ENCODE measurements at regions not wholly inside any gene's neighbourhood (a gene's known extent, or its start where the extent isn't known, plus 50 kb on each side); places are given as distances from the start of the nearest gene placed in this dataset.

DNA sequence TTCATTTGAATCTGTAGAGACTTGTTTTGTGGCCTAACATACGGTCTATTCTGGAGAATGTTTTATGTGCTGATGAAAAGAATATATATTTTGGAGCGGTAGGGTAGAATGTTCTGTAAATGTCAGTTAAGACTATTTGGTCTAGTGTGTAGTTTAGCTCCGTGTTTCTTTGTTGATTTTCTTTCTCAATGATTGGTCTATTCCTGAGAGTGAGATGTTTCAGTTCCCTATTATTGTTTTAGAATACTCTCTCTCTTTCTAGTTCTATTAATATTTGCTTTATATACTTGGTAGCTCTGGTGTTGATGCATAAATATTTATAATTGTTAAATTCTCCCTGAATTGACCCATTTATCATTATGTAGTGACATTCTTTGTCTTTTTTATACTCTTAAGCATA is 236.5 kb downstream of the GLUD2 start:
- TF ChIP-seq CTCF (IDR thresholded peaks at IDR 0.05; ENCODE audit: low read depth, low read length, poor library complexity, severe bottlenecking) (no peak), EZH2phosphoT487 (IDR thresholded peaks at IDR 0.05; ENCODE audit: borderline replicate concordance, low read length) (no peak)
